Left forelimb (tissue), 1 donor: ENCODE measurements at regions not wholly inside any gene's neighbourhood (a gene's known extent, or its start where the extent isn't known, plus 50 kb on each side); places are given as distances from the start of the nearest gene placed in this dataset.

Source experiments
- DNase-seq: peaks from one replicate; pipeline ENCODE4 v3.0.0-alpha.2; 2018; ENCODE audit warnings: low spot score

GRCh38 chr11:79956061-79956460 lies 515.2 kb upstream of the TENM4 start:
- DNase-seq, result no peak

GRCh38 chr11:79953629-79954028 lies 512.8 kb upstream of the TENM4 start:
- DNase-seq, result no peak

- no peak for DNase-seq
Observed at GRCh38 chr11:79950741-79951140, 509.9 kb upstream of the TENM4 start.

- no peak for DNase-seq
Observed at GRCh38 chr11:79950172-79950571, 509.3 kb upstream of the TENM4 start.

- DNase-seq, result no peak
Observed at GRCh38 chr11:79949574-79949973, 508.7 kb upstream of the TENM4 start.

GRCh38 chr11:79942646-79943045 lies 501.8 kb upstream of the TENM4 start:
- no peak for DNase-seq

DNA sequence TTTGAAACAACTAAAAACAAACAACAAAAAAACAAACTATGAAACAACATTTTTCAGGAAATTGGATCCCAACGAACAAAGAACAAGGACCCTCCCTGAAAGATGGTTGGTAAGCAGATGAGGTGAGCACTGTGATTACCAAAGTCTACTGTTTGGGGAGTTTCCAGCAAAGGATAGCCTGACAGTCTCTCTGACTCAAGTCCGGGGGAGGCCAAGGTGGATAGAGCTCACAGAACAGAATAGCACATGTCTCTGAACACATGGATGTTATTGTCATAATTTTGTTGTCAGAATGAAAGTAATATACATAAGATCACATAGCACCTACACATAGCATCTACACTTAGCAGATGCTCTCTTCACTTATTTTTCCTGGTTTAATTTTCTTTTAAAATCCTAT lies 501.3 kb upstream of the TENM4 start:
- no peak for DNase-seq

- DNase-seq, result no peak
Observed at GRCh38 chr11:79940974-79941735, 500.3 kb upstream of the TENM4 start.

DNA sequence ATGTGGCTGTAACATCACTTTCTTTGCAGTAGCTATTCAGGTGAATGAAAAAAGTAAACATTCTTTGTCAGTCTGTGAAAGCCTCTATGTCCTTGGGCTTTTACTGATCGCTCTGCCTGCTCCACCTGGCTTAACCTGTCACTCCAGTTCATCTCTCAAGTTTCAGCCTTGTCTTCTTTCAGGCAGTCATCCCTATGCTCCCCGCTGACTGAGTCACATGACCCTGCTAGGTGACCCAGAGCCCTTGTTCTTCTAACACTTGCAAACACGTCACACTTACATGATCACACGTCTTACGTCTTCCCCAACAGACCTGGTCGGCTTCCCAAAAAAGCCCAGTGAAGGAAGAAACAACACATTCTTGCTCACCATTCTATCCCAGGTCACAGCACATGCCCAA lies 499.3 kb upstream of the TENM4 start:
- no peak for DNase-seq

DNA sequence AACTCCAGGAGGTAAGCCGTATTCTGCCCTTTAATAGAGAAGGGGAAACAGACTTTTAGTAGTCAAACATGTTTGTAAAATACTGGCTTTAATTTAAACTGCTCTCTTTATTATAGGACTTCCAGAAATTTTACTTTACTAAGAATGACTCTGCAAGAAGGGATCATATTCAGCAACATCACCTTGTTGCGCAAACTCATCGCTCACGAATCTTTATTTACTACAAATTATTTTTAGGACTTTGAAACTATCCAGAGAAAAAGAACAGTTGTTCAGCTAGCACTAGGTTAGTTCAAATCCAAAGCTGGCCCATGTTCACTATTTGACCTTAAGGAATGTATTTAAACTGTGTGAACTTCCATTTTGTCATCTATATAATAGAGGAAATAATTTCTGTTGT lies 498.3 kb upstream of the TENM4 start:
- DNase-seq, result no peak

DNA sequence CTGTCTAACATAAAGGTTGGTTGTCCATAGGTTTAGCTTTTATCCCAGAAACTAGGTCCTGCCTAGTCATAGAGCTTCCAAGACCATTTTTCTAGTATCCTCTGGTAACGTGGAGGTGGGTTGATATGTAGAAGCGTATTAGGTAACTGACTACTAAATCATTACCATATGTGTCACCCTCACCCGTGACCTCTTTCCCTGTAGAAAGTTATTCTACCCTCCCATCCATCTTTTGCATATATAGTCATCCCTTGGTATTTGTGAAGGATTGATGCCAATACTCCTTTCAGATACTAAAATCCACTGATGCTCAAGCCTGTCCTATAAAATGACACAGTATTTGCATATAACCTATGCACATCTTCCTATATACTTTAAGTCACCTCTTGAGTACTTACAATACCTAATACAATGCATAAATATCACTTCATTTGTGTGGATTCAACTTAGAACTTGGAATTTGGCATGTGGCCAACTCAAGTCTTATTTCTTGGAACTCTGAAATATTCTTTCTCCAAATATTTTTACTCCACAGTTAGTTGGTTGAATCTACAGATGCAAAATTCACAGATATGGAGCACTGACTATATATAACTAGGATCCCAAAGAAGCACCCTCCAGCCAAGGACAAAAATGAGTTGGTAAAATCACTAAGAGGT lies 497.0 kb upstream of the TENM4 start:
- DNase-seq, result no peak

- DNase-seq, result no peak
Observed at GRCh38 chr11:79932612-79933011, 491.8 kb upstream of the TENM4 start.

- DNase-seq, result no peak
Observed at GRCh38 chr11:79931692-79932091, 490.9 kb upstream of the TENM4 start.

DNA sequence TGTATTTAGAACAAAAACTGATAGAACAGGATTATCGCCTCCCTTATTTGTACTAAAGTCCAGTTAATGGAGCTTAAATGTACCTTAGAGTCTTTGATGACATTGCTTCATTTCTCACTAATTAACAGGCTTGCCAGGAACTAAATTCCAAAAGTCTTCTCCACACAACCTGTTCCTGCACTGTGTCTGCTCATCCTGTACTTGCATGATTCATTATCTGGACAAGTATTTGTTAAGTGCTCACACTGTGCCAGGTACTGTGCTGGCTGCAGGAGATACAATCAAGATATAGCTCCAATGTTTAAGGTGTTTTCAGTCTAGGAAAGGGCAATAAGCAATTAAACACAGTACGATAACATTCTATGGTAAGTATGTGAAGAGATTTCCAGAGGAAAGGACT lies 485.9 kb upstream of the TENM4 start:
- DNase-seq, result no peak

DNA sequence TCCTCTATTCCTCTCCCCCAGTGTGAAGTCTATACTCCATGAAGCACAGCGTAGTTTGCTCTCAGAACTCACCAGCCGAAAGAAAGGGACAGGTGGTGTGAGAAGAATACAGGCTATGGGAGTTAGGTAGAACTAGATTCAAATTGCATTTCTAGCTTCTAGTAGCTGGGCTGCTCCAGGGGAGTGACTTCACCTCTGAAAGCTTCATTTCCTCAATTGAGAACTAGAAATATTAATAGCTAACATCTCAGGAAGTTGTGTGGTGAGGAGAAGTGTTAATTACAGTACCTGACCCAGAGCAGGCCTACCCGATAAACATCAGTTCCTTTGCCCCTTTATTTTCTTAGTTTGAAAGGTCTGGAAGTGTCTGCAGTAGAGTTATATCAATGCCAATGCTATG lies 484.7 kb upstream of the TENM4 start:
- DNase-seq, result no peak

DNA sequence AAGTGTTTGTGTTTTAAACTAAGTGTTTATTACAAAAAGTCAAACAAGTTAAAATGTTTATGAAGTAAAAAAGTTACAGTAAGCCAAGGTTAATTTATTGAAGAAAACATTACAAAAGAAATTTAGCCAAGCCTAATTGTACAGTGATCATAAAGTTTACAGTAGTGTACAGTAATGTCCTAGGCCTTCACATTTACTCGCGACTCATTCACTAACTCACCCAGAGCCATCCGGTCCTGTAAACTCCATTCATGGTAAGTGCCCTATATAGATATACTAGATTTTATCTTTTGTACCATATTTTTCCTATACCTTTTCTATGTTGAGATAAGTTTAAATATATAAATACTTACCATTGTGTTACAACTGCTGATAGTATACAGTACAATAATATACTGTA lies 481.8 kb upstream of the TENM4 start:
- no peak for DNase-seq

DNA sequence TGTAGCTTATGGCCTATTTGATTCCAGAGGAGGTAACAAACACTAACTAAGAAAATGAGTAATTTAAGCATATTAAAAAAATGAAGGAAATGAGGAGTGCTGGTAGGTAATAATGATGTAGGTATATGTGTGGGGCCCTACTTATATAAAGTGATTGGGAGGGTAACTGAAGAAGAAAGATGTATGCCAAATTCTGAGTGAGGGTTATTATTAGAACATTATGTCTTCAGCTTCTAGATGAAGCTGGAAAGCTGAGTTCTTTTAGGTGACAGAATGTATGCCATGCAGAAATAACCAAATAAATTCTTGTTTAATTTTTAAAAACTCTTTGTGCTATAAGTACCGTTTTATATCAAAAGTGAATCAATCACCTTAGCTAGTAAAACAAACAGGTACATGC lies 479.6 kb upstream of the TENM4 start:
- DNase-seq, result no peak

DNA sequence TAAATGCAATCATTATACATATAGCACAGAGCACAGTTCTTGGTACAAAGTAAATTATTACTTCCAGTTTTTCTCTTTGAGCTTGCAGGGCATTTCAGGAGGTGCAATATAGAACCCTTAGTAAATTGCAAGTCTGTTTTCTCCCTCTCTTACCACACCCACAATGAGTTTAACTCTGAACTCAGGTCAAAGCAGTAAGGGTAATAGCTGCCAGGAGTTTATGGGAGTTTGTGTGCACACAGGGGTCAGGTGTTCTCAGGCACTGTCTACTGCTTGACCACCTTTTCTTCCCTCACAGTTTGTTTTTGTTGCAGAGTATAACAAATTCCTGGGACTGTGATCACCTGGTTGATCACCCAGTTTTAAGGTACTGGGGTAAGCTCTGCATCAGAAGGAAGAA lies 478.5 kb upstream of the TENM4 start:
- no peak for DNase-seq

GRCh38 chr11:79918846-79919245 lies 478.0 kb upstream of the TENM4 start:
- DNase-seq, result no peak

DNA sequence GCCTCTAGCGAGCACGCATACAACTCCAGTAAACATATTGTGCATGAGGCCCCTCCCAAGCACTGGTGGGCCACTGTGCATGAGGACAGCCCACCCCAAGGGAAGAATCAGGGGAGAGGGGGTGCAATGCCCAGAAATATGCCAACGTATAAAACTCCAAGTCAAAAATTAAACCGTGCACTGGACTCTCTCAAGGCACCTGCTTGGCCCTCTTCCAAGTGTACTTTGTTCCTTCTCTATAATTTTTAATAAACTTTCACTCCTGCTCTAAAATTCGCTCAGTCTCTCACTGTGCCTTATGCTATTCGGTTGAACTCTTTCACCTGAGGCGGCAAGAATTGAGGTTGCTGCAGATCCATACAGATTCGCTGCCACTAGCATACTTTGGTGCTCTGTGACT lies 465.3 kb upstream of the TENM4 start:
- DNase-seq, result no peak

- DNase-seq, result no peak
Observed at GRCh38 chr11:79902493-79902892, 461.7 kb upstream of the TENM4 start.

DNA sequence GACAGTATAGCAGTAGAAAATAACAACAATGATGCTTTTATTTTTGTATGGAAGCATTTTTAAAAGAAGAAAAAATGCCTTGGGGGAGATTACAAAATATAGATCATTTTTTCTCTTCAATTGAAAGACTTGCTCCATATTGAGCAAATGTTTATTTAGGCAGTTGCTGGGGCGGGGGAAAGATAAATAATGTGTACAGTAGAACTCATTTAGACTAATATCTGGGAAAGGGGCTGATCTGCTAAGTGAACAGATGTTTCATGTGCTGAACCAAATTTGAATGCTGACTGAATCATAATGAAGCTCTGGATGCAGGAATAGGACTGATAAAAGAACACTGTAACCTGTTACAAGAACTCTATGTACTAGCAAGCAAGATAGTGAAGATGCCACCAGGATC lies 457.1 kb upstream of the TENM4 start:
- DNase-seq, result no peak

GRCh38 chr11:79896258-79896657 lies 455.4 kb upstream of the TENM4 start:
- no peak for DNase-seq

GRCh38 chr11:79894111-79894510 lies 453.3 kb upstream of the TENM4 start:
- DNase-seq, result no peak
